ENCODE measurements at regions not wholly inside any gene's neighbourhood (a gene's known extent, or its start where the extent isn't known, plus 50 kb on each side); places are given as distances from the start of the nearest gene placed in this dataset.

GRCh38 chr13:78147905-78148304 is 229.3 kb upstream of the EDNRB start:
- no peak for TF ChIP-seq EZH2 (IDR thresholded peaks at IDR 0.05; ENCODE audit: borderline replicate concordance, low read depth, low read length, poor library complexity, severe bottlenecking)
- no peak for TF ChIP-seq CTCF (conservative IDR thresholded peaks at IDR 0.05; ENCODE audit: low read depth, low read length)
- DNase-seq (ENCODE audit: low spot score) = no peak
- H3K36me3 ChIP-seq (ENCODE audit: insufficient read depth, low read length, poor library complexity, severe bottlenecking) = no peaks in the 10 kb centered on the region
- POLR2A ChIA-PET (ENCODE audit: low non-redundant PET) = no interaction called here
- H3K4me3 ChIP-seq (ENCODE audit: low read depth, low read length, poor library complexity, severe bottlenecking) = no peak overlapping the region
- no TSS peak for BruUV-seq (replicated peaks)
- intact Hi-C loops (cut with micrococcal nuclease; ENCODE audit: unreplicated experiment) = no loop called here
- no peaks in the 10 kb centered on the region for H3K4me1 ChIP-seq (ENCODE audit: insufficient read depth, low read length, poor library complexity, severe bottlenecking)
- no peaks in the 10 kb centered on the region for H3K9me3 ChIP-seq (ENCODE audit: low read depth, low read length, poor library complexity, severe bottlenecking)
- no peaks in the 10 kb centered on the region for H3K27me3 ChIP-seq (replicated peaks; ENCODE audit: insufficient read depth, low read depth, low read length, poor library complexity)
- H3K27ac ChIP-seq (ENCODE audit: low read depth, low read length, poor library complexity, severe bottlenecking) = no peak overlapping the region
- CTCF ChIA-PET = no interaction called here

- ChIA-PET POLR2A (ENCODE audit: low non-redundant PET) (interaction anchor here (0.6 kb wide), 1 partner anchor 14 kb away, joined by 3 read pairs; no protein-coding TSS in a partner anchor), CTCF (no interaction called here)
- H3K4me3 ChIP-seq (ENCODE audit: low read depth, low read length, poor library complexity, severe bottlenecking) = no peak overlapping the region
- H3K4me1 ChIP-seq (ENCODE audit: insufficient read depth, low read length, poor library complexity, severe bottlenecking) = no peaks in the 10 kb centered on the region
- no peak for DNase-seq (ENCODE audit: low spot score)
- TF ChIP-seq EZH2 (IDR thresholded peaks at IDR 0.05; ENCODE audit: borderline replicate concordance, low read depth, low read length, poor library complexity, severe bottlenecking) (no peak), CTCF (conservative IDR thresholded peaks at IDR 0.05; ENCODE audit: low read depth, low read length) (no peak)
- no peaks in the 10 kb centered on the region for H3K36me3 ChIP-seq (ENCODE audit: insufficient read depth, low read length, poor library complexity, severe bottlenecking)
- no peak overlapping the region for H3K27ac ChIP-seq (ENCODE audit: low read depth, low read length, poor library complexity, severe bottlenecking)
- H3K9me3 ChIP-seq (ENCODE audit: low read depth, low read length, poor library complexity, severe bottlenecking) = no peaks in the 10 kb centered on the region
- BruUV-seq (replicated peaks) = no TSS peak
- intact Hi-C loops (cut with micrococcal nuclease; ENCODE audit: unreplicated experiment) = no loop called here
- no peaks in the 10 kb centered on the region for H3K27me3 ChIP-seq (replicated peaks; ENCODE audit: insufficient read depth, low read depth, low read length, poor library complexity)
Observed at GRCh38 chr13:78145276-78145675, 226.6 kb upstream of the EDNRB start.

- ChIA-PET POLR2A (ENCODE audit: low non-redundant PET) (no interaction called here), CTCF (no interaction called here)
- intact Hi-C loops (cut with micrococcal nuclease; ENCODE audit: unreplicated experiment) = loop anchor here (5.0 to 10.0 kb wide), 6 partner anchors 103 to 1403 kb away; no protein-coding TSS in a partner anchor
- Histone ChIP-seq H3K4me3 (ENCODE audit: low read depth, low read length, poor library complexity, severe bottlenecking) (no peak overlapping the region), H3K27ac (ENCODE audit: low read depth, low read length, poor library complexity, severe bottlenecking) (no peak overlapping the region), H3K36me3 (ENCODE audit: insufficient read depth, low read length, poor library complexity, severe bottlenecking) (no peaks in the 10 kb centered on the region), H3K27me3 (replicated peaks; ENCODE audit: insufficient read depth, low read depth, low read length, poor library complexity) (no peaks in the 10 kb centered on the region), H3K9me3 (ENCODE audit: low read depth, low read length, poor library complexity, severe bottlenecking) (no peaks in the 10 kb centered on the region), H3K4me1 (ENCODE audit: insufficient read depth, low read length, poor library complexity, severe bottlenecking) (no peaks in the 10 kb centered on the region)
- no TSS peak for BruUV-seq (replicated peaks)
- TF ChIP-seq EZH2 (IDR thresholded peaks at IDR 0.05; ENCODE audit: borderline replicate concordance, low read depth, low read length, poor library complexity, severe bottlenecking) (no peak), CTCF (conservative IDR thresholded peaks at IDR 0.05; ENCODE audit: low read depth, low read length) (no peak)
- DNase-seq (ENCODE audit: low spot score) = no peak
Observed at GRCh38 chr13:78139765-78140164, 221.1 kb upstream of the EDNRB start.
